SK-N-SH (cell line): ENCODE measurements at regions not wholly inside any gene's neighbourhood (a gene's known extent, or its start where the extent isn't known, plus 50 kb on each side); places are given as distances from the start of the nearest gene placed in this dataset.

ENCODE experiments used
- CTCF ChIA-PET: fragments of 300-600, 350-600 bp; formaldehyde crosslinking; extraction: SDS; loops from one replicate; lab custom pipeline; 2021; lab: Yijun Ruan, JAX
- POLR2A ChIA-PET: fragments of 350-600 bp; sonication (Branson Sonifier 250); formaldehyde crosslinking; extraction: SDS; loops from one replicate; lab custom pipeline; 2020; ENCODE audit warnings: antibody characterized with exemption, inconsistent platforms; lab: Yijun Ruan, JAX
- DNase-seq: peaks from one replicate; pipeline ENCODE4 v3.0.0; 2012
- H2AFZ ChIP-seq: fragments of 200-600 bp; sonication (generic); 2 replicates; pipeline ENCODE4 v1.8.1; 2016; ENCODE audit warnings: antibody characterized with exemption, mild to moderate bottlenecking, low read depth
- H3F3A ChIP-seq: fragments of 200-600 bp; sonication (generic); replicated peaks from 2 replicates; pipeline ENCODE3; 2016; ENCODE audit warnings: antibody characterized with exemption, mild to moderate bottlenecking; ENCODE audit not compliant: insufficient read depth
- H3K27ac ChIP-seq, 2 experiments: fragments of 200-500 bp in 1 of 2; fragments of 200-600 bp in 1 of 2; sonication (Bioruptor generic) in 1 of 2; sonication (generic), shearing (Covaris generic) in 1 of 2; 2 replicates each; pipeline versions ENCODE4 v1.5.1 to v1.6.1; 2014 to 2016; ENCODE audit warnings: low read depth in 2 of 2, inconsistent platforms in 1 of 2, low read length in 1 of 2, mild to moderate bottlenecking in 1 of 2, mixed read lengths in 1 of 2
- H3K27me3 ChIP-seq: fragments of 200-600 bp; sonication (generic), shearing (Covaris generic); 2 replicates; pipeline ENCODE4 v1.6.1; 2016; ENCODE audit warnings: mixed run types; ENCODE audit not compliant: insufficient read depth
- H3K36me3 ChIP-seq, 2 experiments: fragments of 200-500 bp in 1 of 2; fragments of 200-600 bp in 1 of 2; sonication (Bioruptor generic) in 1 of 2; sonication (generic) in 1 of 2; replicated peaks in 1 of 2; 2 replicates each; pipeline versions ENCODE3 to v1.5.1; 2014 to 2016; ENCODE audit warnings: low read length in 1 of 2, mild to moderate bottlenecking in 1 of 2; ENCODE audit not compliant: insufficient read depth in 2 of 2, control insufficient read depth in 1 of 2
- H3K4me1 ChIP-seq, 2 experiments: fragments of 200-500 bp in 1 of 2; fragments of 200-600 bp in 1 of 2; sonication (Bioruptor generic) in 1 of 2; sonication (generic), shearing (Covaris generic) in 1 of 2; 2 replicates each; pipeline versions ENCODE4 v1.5.1 to v1.6.1; 2014 to 2016; ENCODE audit warnings: low read depth in 1 of 2, low read length in 1 of 2, mixed run types in 1 of 2; ENCODE audit not compliant: insufficient read depth in 2 of 2, control insufficient read depth in 1 of 2
- H3K4me2 ChIP-seq: fragments of 200-600 bp; sonication (generic), shearing (Covaris generic); 2 replicates; pipeline ENCODE4 v1.6.1; 2017; ENCODE audit warnings: mixed run types
- H3K4me3 ChIP-seq, 2 experiments: fragments of 200-500 bp in 1 of 2; fragments of 200-600 bp in 1 of 2; sonication (Bioruptor generic) in 1 of 2; sonication (generic), shearing (Covaris generic) in 1 of 2; 2 replicates each; pipeline versions ENCODE4 v1.5.1 to v1.8.1; 2014 to 2016; ENCODE audit warnings: low read depth in 2 of 2, inconsistent platforms in 1 of 2, low read length in 1 of 2, mild to moderate bottlenecking in 1 of 2, mixed read lengths in 1 of 2, moderate library complexity in 1 of 2
- H3K79me2 ChIP-seq: fragments of 200-600 bp; sonication (generic); 2 replicates; pipeline ENCODE4 v1.8.1; 2017; ENCODE audit warnings: mild to moderate bottlenecking; ENCODE audit not compliant: insufficient read depth
- H3K9ac ChIP-seq: fragments of 200-600 bp; sonication (generic); 2 replicates; pipeline ENCODE4 v1.6.1; 2017; ENCODE audit warnings: mixed run types
- H3K9me2 ChIP-seq: fragments of 200-600 bp; sonication (generic); 2 replicates; pipeline ENCODE4 v1.6.1; 2017; ENCODE audit warnings: mixed run types
- H3K9me3 ChIP-seq: fragments of 200-600 bp; sonication (generic); 2 replicates; pipeline ENCODE4 v1.6.1; 2017; ENCODE audit warnings: mixed run types, mild to moderate bottlenecking, moderate library complexity
- H4K20me1 ChIP-seq: fragments of 200-600 bp; sonication (generic); 2 replicates; pipeline ENCODE4 v1.6.1; 2017; ENCODE audit warnings: mild to moderate bottlenecking, mixed run types; ENCODE audit not compliant: insufficient read depth
- CHD2 ChIP-seq: fragments of 150-350 bp; IDR thresholded peaks from 2 replicates; pipeline ENCODE4 v1.6.1; 2018; ENCODE audit warnings: low read length; ENCODE audit not compliant: partially characterized antibody
- EP300 ChIP-seq, 2 experiments: IDR thresholded peaks; 2 replicates each; pipeline versions ENCODE4 v1.4.0 to v1.6.1; 2012; ENCODE audit warnings: borderline replicate concordance in 1 of 2, low read depth in 1 of 2, low read length in 1 of 2
- NRF1 ChIP-seq: IDR thresholded peaks from 2 replicates; pipeline ENCODE4 v1.6.1; 2012; ENCODE audit warnings: low read depth, mild to moderate bottlenecking, low read length
- RXRA ChIP-seq: IDR thresholded peaks from 2 replicates; pipeline ENCODE4 v1.4.0; 2012; ENCODE audit warnings: low read depth, mild to moderate bottlenecking, borderline replicate concordance
- YY1 ChIP-seq: IDR thresholded peaks from 2 replicates; pipeline ENCODE4 v1.4.0; 2012; ENCODE audit warnings: low read depth, mild to moderate bottlenecking
- WGBS: methylation state at CpG from one replicate; pipeline ENCODE4 v1.1.6; 2017; ENCODE audit warnings: low lambda C conversion rate; 5-methylcytosine and 5-hydroxymethylcytosine counted together
- TF ChIP-seq, protein P1 (sequence below): IDR thresholded peaks from 2 replicates; pipeline ENCODE4 v1.6.1; 2012; ENCODE audit warnings: mild to moderate bottlenecking, low read depth, low read length, moderate library complexity
- TF ChIP-seq, protein P2 (sequence below): fragments of 200-600 bp; sonication (generic); IDR thresholded peaks from 2 replicates; pipeline ENCODE4 v1.6.1; 2017; ENCODE audit warnings: antibody characterized with exemption, mild to moderate bottlenecking, moderate library complexity

DNA sequence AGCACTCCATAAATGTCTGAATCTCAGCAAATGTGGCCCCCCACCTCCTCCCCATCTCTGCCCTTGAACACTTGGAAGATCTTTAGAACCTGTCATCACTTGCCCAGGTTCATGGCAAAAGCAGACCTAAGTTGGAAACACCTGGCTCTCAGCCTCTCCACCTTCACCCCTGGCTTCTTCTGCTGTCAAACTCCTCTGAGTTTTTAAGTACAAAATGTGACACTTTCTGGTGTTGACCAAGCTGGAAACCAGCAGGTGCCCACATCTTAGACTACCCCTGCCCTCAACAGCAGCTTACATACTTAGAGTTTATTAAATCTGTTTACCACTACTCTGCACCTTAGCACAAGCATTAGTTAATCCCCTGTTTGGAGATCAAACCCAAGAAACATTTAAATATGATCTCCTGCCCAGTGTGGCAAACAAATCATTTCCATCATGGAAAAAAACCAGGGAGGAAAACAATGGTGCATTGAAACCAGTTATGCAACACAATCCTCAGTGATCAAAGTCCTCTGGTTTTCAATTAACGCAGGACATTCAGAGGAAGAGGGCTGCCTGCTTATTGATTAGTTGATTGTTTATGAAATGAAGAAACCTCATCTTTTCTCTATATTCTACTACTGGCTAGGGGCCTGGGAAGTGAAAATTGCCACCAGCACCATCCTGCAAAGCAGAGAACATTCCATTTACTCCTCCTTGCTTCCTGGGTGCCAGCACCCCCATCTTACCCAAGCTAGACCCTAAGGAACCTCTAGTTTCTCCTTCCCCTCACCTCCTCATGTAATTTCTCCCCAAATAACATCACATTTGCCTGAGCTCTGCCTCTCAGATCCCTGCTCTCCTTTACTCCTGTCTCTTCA lies 139.4 kb upstream of the RAB4A start:
- Histone ChIP-seq H3K4me1 (peaks cover 0 to 2% of the 10 kb centered on the region in 2 experiments; a peak in 1 of 4 replicates), H3K4me2 (no peak overlapping the region), H3K79me2 (no peaks in the 10 kb centered on the region), H3K9me3 (no peaks in the 10 kb centered on the region), H3K4me3 (no peak overlapping the region), H3K27ac (no peak overlapping the region), H4K20me1 (no peaks in the 10 kb centered on the region), H3K36me3 (no peaks in the 10 kb centered on the region), H3K9me2 (no peaks in the 10 kb centered on the region), H3K27me3 (no peaks in the 10 kb centered on the region), H3K9ac (no peak overlapping the region), H3F3A (no peaks in the 10 kb centered on the region), H2AFZ (no peak overlapping the region)
- 61% methylated on average over 1 of the region's 1 CpG for WGBS
- CTCF ChIA-PET: interaction anchor here (0.8 to 1.2 kb wide), 2 partner anchors 15 to 96 kb away, joined by 3 to 5 read pairs; no protein-coding TSS in a partner anchor
- POLR2A ChIA-PET: no interaction called here
- TF ChIP-seq CHD2 (no peak), EP300 (IDR thresholded peaks at IDR 0.05; ENCODE audit: borderline replicate concordance in 1 of 2, low read depth in 1 of 2, low read length in 1 of 2) (no peak), RXRA (no peak)
- DNase-seq: no peak

DNA sequence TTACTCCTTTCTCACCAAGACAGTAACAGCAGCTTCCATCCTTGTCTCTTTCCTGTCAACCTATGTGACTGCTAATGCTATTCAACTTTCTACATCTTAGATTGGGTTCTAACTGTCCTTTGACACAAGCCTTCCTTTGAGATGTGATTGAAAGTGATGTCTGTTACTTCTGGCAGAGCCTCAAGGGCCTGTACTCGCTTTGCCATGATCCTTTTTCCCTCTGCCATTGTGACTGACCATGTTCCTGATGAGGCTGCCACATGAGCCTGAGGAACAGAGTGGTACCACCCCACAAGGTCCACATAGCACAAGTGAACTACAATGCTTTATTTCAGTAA lies 138.8 kb upstream of the RAB4A start:
- no peaks in the 10 kb centered on the region for H3K9me2 ChIP-seq
- 14% methylated on average over 1 of the region's 1 CpG for WGBS
- H3K79me2 ChIP-seq: no peaks in the 10 kb centered on the region
- H2AFZ ChIP-seq: no peak overlapping the region
- H3K4me1 ChIP-seq: peaks cover 0 to 2% of the 10 kb centered on the region in 2 experiments; a peak in 1 of 4 replicates
- no peaks in the 10 kb centered on the region for H3F3A ChIP-seq
- H3K9me3 ChIP-seq: no peaks in the 10 kb centered on the region
- CTCF ChIA-PET: interaction anchor here (1.2 kb wide), 1 partner anchor 95 kb away, joined by 5 read pairs; no protein-coding TSS in a partner anchor
- H3K4me2 ChIP-seq: no peak overlapping the region
- no peaks in the 10 kb centered on the region for H3K36me3 ChIP-seq
- no peak overlapping the region for H3K4me3 ChIP-seq
- no peak for DNase-seq
- no peaks in the 10 kb centered on the region for H3K27me3 ChIP-seq
- no peak overlapping the region for H3K27ac ChIP-seq
- no peak overlapping the region for H3K9ac ChIP-seq
- POLR2A ChIA-PET: no interaction called here
- H4K20me1 ChIP-seq: no peaks in the 10 kb centered on the region
- TF ChIP-seq, protein P1, sequence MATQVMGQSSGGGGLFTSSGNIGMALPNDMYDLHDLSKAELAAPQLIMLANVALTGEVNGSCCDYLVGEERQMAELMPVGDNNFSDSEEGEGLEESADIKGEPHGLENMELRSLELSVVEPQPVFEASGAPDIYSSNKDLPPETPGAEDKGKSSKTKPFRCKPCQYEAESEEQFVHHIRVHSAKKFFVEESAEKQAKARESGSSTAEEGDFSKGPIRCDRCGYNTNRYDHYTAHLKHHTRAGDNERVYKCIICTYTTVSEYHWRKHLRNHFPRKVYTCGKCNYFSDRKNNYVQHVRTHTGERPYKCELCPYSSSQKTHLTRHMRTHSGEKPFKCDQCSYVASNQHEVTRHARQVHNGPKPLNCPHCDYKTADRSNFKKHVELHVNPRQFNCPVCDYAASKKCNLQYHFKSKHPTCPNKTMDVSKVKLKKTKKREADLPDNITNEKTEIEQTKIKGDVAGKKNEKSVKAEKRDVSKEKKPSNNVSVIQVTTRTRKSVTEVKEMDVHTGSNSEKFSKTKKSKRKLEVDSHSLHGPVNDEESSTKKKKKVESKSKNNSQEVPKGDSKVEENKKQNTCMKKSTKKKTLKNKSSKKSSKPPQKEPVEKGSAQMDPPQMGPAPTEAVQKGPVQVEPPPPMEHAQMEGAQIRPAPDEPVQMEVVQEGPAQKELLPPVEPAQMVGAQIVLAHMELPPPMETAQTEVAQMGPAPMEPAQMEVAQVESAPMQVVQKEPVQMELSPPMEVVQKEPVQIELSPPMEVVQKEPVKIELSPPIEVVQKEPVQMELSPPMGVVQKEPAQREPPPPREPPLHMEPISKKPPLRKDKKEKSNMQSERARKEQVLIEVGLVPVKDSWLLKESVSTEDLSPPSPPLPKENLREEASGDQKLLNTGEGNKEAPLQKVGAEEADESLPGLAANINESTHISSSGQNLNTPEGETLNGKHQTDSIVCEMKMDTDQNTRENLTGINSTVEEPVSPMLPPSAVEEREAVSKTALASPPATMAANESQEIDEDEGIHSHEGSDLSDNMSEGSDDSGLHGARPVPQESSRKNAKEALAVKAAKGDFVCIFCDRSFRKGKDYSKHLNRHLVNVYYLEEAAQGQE: no peak
- TF ChIP-seq, protein P2, sequence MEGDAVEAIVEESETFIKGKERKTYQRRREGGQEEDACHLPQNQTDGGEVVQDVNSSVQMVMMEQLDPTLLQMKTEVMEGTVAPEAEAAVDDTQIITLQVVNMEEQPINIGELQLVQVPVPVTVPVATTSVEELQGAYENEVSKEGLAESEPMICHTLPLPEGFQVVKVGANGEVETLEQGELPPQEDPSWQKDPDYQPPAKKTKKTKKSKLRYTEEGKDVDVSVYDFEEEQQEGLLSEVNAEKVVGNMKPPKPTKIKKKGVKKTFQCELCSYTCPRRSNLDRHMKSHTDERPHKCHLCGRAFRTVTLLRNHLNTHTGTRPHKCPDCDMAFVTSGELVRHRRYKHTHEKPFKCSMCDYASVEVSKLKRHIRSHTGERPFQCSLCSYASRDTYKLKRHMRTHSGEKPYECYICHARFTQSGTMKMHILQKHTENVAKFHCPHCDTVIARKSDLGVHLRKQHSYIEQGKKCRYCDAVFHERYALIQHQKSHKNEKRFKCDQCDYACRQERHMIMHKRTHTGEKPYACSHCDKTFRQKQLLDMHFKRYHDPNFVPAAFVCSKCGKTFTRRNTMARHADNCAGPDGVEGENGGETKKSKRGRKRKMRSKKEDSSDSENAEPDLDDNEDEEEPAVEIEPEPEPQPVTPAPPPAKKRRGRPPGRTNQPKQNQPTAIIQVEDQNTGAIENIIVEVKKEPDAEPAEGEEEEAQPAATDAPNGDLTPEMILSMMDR: no peak
- TF ChIP-seq NRF1 (no peak), YY1 (no peak)
